ENCODE measurements at regions not wholly inside any gene's neighbourhood (a gene's known extent, or its start where the extent isn't known, plus 50 kb on each side); places are given as distances from the start of the nearest gene placed in this dataset.

DNA sequence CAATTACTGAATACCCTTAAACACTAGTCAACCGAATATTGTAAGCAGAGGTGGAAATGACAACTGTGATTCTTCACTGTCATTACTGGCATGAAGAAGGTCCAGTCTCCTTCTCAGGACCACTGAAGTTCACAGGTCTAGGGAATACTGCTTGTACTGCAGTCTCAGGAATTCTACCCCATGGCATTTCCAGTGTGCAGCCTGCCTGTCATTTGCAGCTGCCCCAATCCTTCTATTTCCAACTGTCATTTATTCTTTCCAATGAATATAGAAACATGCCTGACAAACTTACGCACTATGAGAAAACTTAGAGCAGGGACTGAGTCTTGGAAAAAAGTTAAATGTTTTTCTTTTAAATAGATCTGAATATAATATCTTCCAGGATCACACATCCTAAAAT, 308.0 kb upstream of the THBS1 start:
- no peak for TF ChIP-seq ZNF274 (IDR thresholded peaks at IDR 0.05; ENCODE audit: low read depth, low read length)
- TF ChIP-seq SUZ12 (IDR thresholded peaks at IDR 0.05; ENCODE audit: extremely low read depth, insufficient read depth, insufficient read length) = no peak
- TF ChIP-seq YY1 (IDR thresholded peaks at IDR 0.05; ENCODE audit: insufficient read depth, insufficient read length) = no peak
